SU-DHL-6 (cell line): ENCODE measurements at regions not wholly inside any gene's neighbourhood (a gene's known extent, or its start where the extent isn't known, plus 50 kb on each side); places are given as distances from the start of the nearest gene placed in this dataset.
A peak's percentile ranks its signal among the peaks of the same experiment; 100 is the strongest.

ENCODE experiments used
- H2AFZ ChIP-seq: fragments of 200-600 bp; sonication (generic); 2 replicates; pipeline ENCODE4 v1.6.1; 2014; ENCODE audit warnings: low read depth, mild to moderate bottlenecking, moderate library complexity, mixed read lengths, antibody characterized with exemption, low read length; ENCODE audit not compliant: severe bottlenecking
- H3F3A ChIP-seq: fragments of 200-600 bp; shearing (Covaris generic); 2 replicates; pipeline ENCODE4 v1.6.0; 2016; ENCODE audit warnings: antibody characterized with exemption, mild to moderate bottlenecking; ENCODE audit not compliant: insufficient read depth
- H3K27ac ChIP-seq: fragments of 200-600 bp; sonication (generic); 2 replicates; pipeline ENCODE4 v1.5.1; 2016; ENCODE audit warnings: low read depth, mild to moderate bottlenecking, low read length, moderate library complexity, mixed read lengths
- H3K27me3 ChIP-seq: fragments of 200-600 bp; sonication (generic), shearing (Covaris generic); 2 replicates; pipeline ENCODE4 v1.6.0; 2014; ENCODE audit warnings: mild to moderate bottlenecking, low read length
- H3K36me3 ChIP-seq: fragments of 200-600 bp; sonication (generic); 2 replicates; pipeline ENCODE4 v1.6.1; 2014; ENCODE audit warnings: mild to moderate bottlenecking, low read length, mixed read lengths
- H3K4me2 ChIP-seq: fragments of 300-600, 200-600 bp; shearing (Covaris generic), sonication (generic); 2 replicates; pipeline ENCODE4 v1.6.0; 2014; ENCODE audit warnings: low read length, low read depth, mild to moderate bottlenecking; ENCODE audit not compliant: poor library complexity, severe bottlenecking
- H3K4me3 ChIP-seq: fragments of 200-600 bp; sonication (generic); 2 replicates; pipeline ENCODE4 v1.5.1; 2014; ENCODE audit warnings: antibody characterized with exemption, low read length, mild to moderate bottlenecking, mixed read lengths; ENCODE audit not compliant: insufficient read depth, poor library complexity, severe bottlenecking
- H3K79me2 ChIP-seq: fragments of 200-600 bp; sonication (generic); 2 replicates; pipeline ENCODE4 v1.6.1; 2014; ENCODE audit warnings: mild to moderate bottlenecking, low read length, moderate library complexity; ENCODE audit not compliant: insufficient read depth
- H3K9ac ChIP-seq: fragments of 200-600 bp; sonication (generic); 2 replicates; pipeline ENCODE4 v1.7.0; 2014; ENCODE audit warnings: mild to moderate bottlenecking, low read length
- H3K9me2 ChIP-seq: fragments of 200-600 bp; sonication (generic); replicated peaks from 2 replicates; pipeline ENCODE4 v1.6.1; 2014; ENCODE audit warnings: low read length; ENCODE audit not compliant: insufficient read depth
- H3K9me3 ChIP-seq: fragments of 200-600 bp; sonication (generic); 2 replicates; pipeline ENCODE4 v1.6.1; 2014; ENCODE audit warnings: low read length, mixed read lengths; ENCODE audit not compliant: insufficient read depth
- H4K20me1 ChIP-seq: fragments of 200-600 bp; sonication (generic); 2 replicates; pipeline ENCODE4 v1.6.1; 2014; ENCODE audit warnings: low read depth, mild to moderate bottlenecking, antibody characterized with exemption, low read length, moderate library complexity, mixed read lengths
- CTCF ChIP-seq: fragments of 200-600 bp; sonication (generic); IDR thresholded peaks from one replicate; pipeline ENCODE4 v1.5.1; 2017; ENCODE audit warnings: antibody characterized with exemption, mild to moderate bottlenecking, low read length, moderate library complexity; ENCODE audit not compliant: insufficient read depth, poor library complexity, severe bottlenecking
- EZH2phosphoT487 ChIP-seq: fragments of 200-600 bp; sonication (generic), shearing (Covaris generic); conservative IDR thresholded peaks from 2 replicates; pipeline ENCODE4 v1.6.1; 2018; ENCODE audit warnings: mild to moderate bottlenecking, antibody characterized with exemption, low read length, moderate library complexity, mixed read lengths

DNA sequence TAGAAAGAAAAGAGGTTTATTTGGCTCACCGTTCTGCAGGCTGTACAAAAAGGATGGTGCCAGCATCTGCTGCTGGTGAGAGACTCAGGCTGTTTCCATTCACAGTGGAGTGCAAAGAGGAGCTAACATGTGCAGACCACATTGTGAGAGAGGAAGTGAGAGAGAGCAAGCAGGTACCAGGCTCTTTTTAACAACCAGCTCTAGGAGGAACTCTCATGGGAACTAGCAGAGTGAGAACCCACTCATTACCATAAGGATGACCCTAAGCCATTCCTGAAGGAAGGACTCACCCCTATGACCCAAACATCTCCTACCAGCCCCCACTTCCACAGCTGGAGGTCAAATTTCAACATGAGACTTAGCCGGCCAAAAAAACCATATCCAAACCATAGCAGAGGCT lies 158.6 kb upstream of the ADGRL3 start:
- Histone ChIP-seq H3K9ac (no peak overlapping the region), H3K27ac (no peak overlapping the region), H3F3A (no peaks in the 10 kb centered on the region), H3K79me2 (no peaks in the 10 kb centered on the region), H3K27me3 (no peaks in the 10 kb centered on the region), H3K36me3 (no peaks in the 10 kb centered on the region), H2AFZ (peak overlapping the region; percentile 48), H3K4me2 (no peak overlapping the region), H3K9me3 (no peaks in the 10 kb centered on the region), H3K9me2 (no peaks in the 10 kb centered on the region), H3K4me3 (no peak overlapping the region), H4K20me1 (no peaks in the 10 kb centered on the region)
- TF ChIP-seq EZH2phosphoT487, result no peak
- no peak for TF ChIP-seq CTCF

DNA sequence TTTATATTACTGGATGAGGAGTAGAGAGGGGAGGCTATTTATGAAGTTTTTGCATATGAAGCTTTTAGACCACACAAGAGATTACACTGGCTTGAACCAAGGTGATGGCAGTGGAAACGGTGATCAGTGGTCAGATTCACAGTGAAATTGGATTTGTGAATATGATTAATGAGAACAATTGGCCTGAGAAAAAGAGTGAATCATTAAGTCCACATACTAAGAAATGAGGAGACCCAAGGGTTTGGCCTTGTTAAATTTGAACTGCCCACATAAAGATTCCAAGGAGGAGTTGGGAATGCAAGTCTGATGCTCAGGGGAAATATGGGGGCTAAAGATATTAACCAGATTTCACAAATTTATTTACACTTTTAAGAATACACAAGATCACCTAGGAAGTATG lies 155.3 kb upstream of the ADGRL3 start:
- H3K27me3 ChIP-seq, result no peaks in the 10 kb centered on the region
- no peaks in the 10 kb centered on the region for H3K79me2 ChIP-seq
- H3K27ac ChIP-seq, result no peak overlapping the region
- no peaks in the 10 kb centered on the region for H3K9me2 ChIP-seq
- H3K4me3 ChIP-seq, result no peak overlapping the region
- no peaks in the 10 kb centered on the region for H4K20me1 ChIP-seq
- H3F3A ChIP-seq, result no peaks in the 10 kb centered on the region
- no peak overlapping the region for H3K9ac ChIP-seq
- H3K4me2 ChIP-seq, result no peak overlapping the region
- TF ChIP-seq EZH2phosphoT487 (no peak), CTCF (no peak)
- no peak overlapping the region for H2AFZ ChIP-seq
- no peaks in the 10 kb centered on the region for H3K36me3 ChIP-seq
- H3K9me3 ChIP-seq, result no peaks in the 10 kb centered on the region

- TF ChIP-seq EZH2phosphoT487, result no peak
- no peak for TF ChIP-seq CTCF
- Histone ChIP-seq H3K9me3 (no peaks in the 10 kb centered on the region), H3K27me3 (no peaks in the 10 kb centered on the region), H4K20me1 (no peaks in the 10 kb centered on the region), H3K4me2 (no peak overlapping the region), H3K9ac (no peak overlapping the region), H2AFZ (no peak overlapping the region), H3K36me3 (no peaks in the 10 kb centered on the region), H3K4me3 (no peak overlapping the region), H3K9me2 (no peaks in the 10 kb centered on the region), H3K79me2 (no peaks in the 10 kb centered on the region), H3F3A (no peaks in the 10 kb centered on the region), H3K27ac (no peak overlapping the region)
These were observed 151.1 kb upstream of the ADGRL3 start for GRCh38 chr4:61049018-61049417.

DNA sequence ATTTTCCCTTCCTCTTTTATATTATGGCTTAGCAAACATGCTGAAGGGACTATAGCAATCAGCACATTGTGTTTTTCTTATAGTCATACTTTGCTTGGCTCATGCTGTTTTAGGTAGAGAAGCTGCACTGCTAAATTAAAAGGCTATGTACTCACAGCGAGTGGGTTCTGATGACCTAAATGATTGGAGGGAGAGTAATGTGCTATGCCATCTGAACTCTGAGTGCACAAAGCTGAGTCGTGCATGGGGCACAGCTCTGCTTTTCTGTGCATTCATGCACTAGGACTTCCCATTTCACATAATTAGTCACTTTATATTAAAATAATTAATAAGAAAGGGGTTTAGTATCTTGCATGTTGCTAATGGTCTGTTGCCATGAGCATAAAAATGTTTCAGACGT lies 132.7 kb upstream of the ADGRL3 start:
- H3K36me3 ChIP-seq, result no peaks in the 10 kb centered on the region
- H3K27ac ChIP-seq, result no peak overlapping the region
- no peaks in the 10 kb centered on the region for H4K20me1 ChIP-seq
- H2AFZ ChIP-seq, result no peak overlapping the region
- no peaks in the 10 kb centered on the region for H3K79me2 ChIP-seq
- H3K27me3 ChIP-seq, result no peaks in the 10 kb centered on the region
- no peak overlapping the region for H3K4me3 ChIP-seq
- no peaks in the 10 kb centered on the region for H3K9me2 ChIP-seq
- H3F3A ChIP-seq, result no peaks in the 10 kb centered on the region
- TF ChIP-seq EZH2phosphoT487 (no peak), CTCF (no peak)
- no peaks in the 10 kb centered on the region for H3K9me3 ChIP-seq
- no peak overlapping the region for H3K4me2 ChIP-seq
- H3K9ac ChIP-seq, result no peak overlapping the region
